ENCODE measurements at regions not wholly inside any gene's neighbourhood (a gene's known extent, or its start where the extent isn't known, plus 50 kb on each side); places are given as distances from the start of the nearest gene placed in this dataset.

DNA sequence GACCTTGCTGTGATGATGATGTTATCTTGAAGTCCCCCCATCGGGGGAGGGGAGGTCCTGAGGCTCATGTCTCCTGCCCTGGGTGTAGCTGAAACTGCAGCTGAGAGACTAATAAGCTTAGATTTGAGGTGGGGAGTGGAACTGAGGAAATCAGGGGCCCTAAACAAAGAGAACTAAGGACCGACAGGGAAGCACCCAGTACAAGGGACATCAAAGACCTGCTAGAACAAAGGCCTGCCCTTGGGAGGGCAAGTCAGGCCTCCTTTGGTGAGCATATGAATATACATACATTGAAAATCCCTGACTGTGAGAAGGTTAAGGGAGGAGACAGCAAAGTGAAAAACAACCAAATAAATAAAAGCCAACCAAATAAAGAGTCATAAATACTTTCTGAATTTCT lies 1132.5 kb upstream of the CELF4 start:
- TF ChIP-seq POLR2AphosphoS5 (IDR thresholded peaks at IDR 0.05) = no peak
- TF ChIP-seq CTCF (IDR thresholded peaks at IDR 0.05) = no peak
- no peak for TF ChIP-seq POLR2A (IDR thresholded peaks at IDR 0.05)
